Muscle of back (tissue), 3 donors: ENCODE measurements at regions not wholly inside any gene's neighbourhood (a gene's known extent, or its start where the extent isn't known, plus 50 kb on each side); places are given as distances from the start of the nearest gene placed in this dataset.

Source experiments
- DNase-seq, 3 donors: peaks; one replicate each; pipeline versions ENCODE4 v3.0.0 to v3.0.0-alpha.2; 2013

GRCh38 chr18:78562531-78562961 lies 417.1 kb upstream of the SALL3 start:
- DNase-seq = no peak

- no peak for DNase-seq
Observed at GRCh38 chr18:78563110-78563509, 416.5 kb upstream of the SALL3 start.

GRCh38 chr18:78564030-78564429 lies 415.6 kb upstream of the SALL3 start:
- no peak for DNase-seq

- no peak for DNase-seq
Observed at GRCh38 chr18:78564518-78564917, 415.1 kb upstream of the SALL3 start.

GRCh38 chr18:78565240-78565639 lies 414.4 kb upstream of the SALL3 start:
- DNase-seq = no peak

GRCh38 chr18:78566065-78566464 lies 413.6 kb upstream of the SALL3 start:
- no peak for DNase-seq

GRCh38 chr18:78566720-78567119 lies 412.9 kb upstream of the SALL3 start:
- DNase-seq = no peak

GRCh38 chr18:78571063-78571785 lies 408.4 kb upstream of the SALL3 start:
- DNase-seq = no peak

- DNase-seq = no peak
Observed at GRCh38 chr18:78571831-78572347, 407.7 kb upstream of the SALL3 start.

- DNase-seq = no peak
Observed at GRCh38 chr18:78573773-78574172, 405.8 kb upstream of the SALL3 start.

GRCh38 chr18:78576967-78577366 lies 402.7 kb upstream of the SALL3 start:
- DNase-seq = no peak

GRCh38 chr18:78579449-78579848 lies 400.2 kb upstream of the SALL3 start:
- no peak for DNase-seq

GRCh38 chr18:78579854-78580577 lies 399.6 kb upstream of the SALL3 start:
- no peak for DNase-seq

- DNase-seq = no peak
Observed at GRCh38 chr18:78580835-78581339, 398.7 kb upstream of the SALL3 start.

GRCh38 chr18:78582181-78582709 lies 397.4 kb upstream of the SALL3 start:
- no peak for DNase-seq

GRCh38 chr18:78582898-78583738 lies 396.5 kb upstream of the SALL3 start:
- DNase-seq = no peak

- DNase-seq = no peak
Observed at GRCh38 chr18:78583739-78584458, 395.7 kb upstream of the SALL3 start.

- DNase-seq = no peak
Observed at GRCh38 chr18:78584459-78585022, 395.1 kb upstream of the SALL3 start.

- no peak for DNase-seq
Observed at GRCh38 chr18:78586586-78586985, 393.0 kb upstream of the SALL3 start.

- no peak for DNase-seq
Observed at GRCh38 chr18:78587096-78587495, 392.5 kb upstream of the SALL3 start.
